ENCODE measurements at regions not wholly inside any gene's neighbourhood (a gene's known extent, or its start where the extent isn't known, plus 50 kb on each side); places are given as distances from the start of the nearest gene placed in this dataset.
A peak's percentile ranks its signal among the peaks of the same experiment; 100 is the strongest.
"Not testable (repeated sequence)": the region's sequence is repeated elsewhere in the genome, so short reads cannot be mapped to it uniquely, and the experiment has no call there.

DNA sequence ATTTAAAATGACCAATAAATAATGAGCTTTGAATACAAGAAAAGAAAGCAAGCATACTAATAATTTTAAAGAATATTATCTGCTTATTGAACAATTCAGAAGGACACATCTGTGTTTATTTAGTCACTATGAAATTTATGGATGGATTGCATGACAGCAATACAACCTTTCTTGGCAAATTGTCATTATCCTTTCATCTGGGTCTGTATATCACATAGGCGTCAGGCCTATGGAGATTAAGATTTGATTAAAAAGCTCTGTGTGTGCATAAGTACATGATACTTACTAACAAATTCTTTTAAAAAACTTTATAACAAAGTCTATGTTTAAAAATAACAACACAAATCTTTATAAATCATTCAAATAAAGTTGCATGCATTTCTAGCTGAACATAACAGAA, 1394.4 kb downstream of the KHDRBS2 start:
- TF ChIP-seq, protein P1, sequence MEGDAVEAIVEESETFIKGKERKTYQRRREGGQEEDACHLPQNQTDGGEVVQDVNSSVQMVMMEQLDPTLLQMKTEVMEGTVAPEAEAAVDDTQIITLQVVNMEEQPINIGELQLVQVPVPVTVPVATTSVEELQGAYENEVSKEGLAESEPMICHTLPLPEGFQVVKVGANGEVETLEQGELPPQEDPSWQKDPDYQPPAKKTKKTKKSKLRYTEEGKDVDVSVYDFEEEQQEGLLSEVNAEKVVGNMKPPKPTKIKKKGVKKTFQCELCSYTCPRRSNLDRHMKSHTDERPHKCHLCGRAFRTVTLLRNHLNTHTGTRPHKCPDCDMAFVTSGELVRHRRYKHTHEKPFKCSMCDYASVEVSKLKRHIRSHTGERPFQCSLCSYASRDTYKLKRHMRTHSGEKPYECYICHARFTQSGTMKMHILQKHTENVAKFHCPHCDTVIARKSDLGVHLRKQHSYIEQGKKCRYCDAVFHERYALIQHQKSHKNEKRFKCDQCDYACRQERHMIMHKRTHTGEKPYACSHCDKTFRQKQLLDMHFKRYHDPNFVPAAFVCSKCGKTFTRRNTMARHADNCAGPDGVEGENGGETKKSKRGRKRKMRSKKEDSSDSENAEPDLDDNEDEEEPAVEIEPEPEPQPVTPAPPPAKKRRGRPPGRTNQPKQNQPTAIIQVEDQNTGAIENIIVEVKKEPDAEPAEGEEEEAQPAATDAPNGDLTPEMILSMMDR (IDR thresholded peaks at IDR 0.05) = no peak
- peaks cover 3% of the 10 kb centered on the region for H3K4me1 Mint-ChIP-seq
- no peaks in the 10 kb centered on the region for H3K36me3 Mint-ChIP-seq (ENCODE audit: low read depth)
- DNase-seq = no peak
- H3K9me3 Mint-ChIP-seq = peaks cover 3% of the 10 kb centered on the region
- H3K27ac Mint-ChIP-seq = no peak overlapping the region
- H3K4me3 Mint-ChIP-seq = no peak overlapping the region
- no peaks in the 10 kb centered on the region for H3K27me3 Mint-ChIP-seq (ENCODE audit: low read depth, poor library complexity)

DNA sequence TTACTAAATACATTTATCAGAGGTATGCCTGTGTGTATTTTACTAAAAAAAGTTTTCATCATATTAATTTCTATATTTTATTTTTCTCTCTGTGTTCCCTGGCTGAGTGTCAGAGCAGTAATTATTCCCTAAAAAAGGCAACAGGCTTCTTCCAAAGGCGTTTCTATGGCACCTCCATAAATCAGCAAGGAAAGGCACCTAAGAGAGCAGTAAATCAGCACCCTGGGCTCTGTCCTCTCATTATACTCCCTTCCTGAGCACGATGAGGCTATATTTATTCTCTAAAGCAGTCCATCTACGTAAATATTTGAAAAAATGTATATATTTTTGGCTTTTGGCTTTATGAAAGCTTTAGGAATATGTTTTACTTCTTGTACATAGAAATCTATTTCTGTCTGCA, 1408.6 kb downstream of the KHDRBS2 start:
- not testable (repeated sequence) for DNase-seq; H3K36me3 Mint-ChIP-seq (ENCODE audit: low read depth); H3K4me1 Mint-ChIP-seq; H3K27ac Mint-ChIP-seq; H3K27me3 Mint-ChIP-seq (ENCODE audit: low read depth, poor library complexity); H3K9me3 Mint-ChIP-seq
- peak overlapping the region; percentile 26 for H3K4me3 Mint-ChIP-seq

DNA sequence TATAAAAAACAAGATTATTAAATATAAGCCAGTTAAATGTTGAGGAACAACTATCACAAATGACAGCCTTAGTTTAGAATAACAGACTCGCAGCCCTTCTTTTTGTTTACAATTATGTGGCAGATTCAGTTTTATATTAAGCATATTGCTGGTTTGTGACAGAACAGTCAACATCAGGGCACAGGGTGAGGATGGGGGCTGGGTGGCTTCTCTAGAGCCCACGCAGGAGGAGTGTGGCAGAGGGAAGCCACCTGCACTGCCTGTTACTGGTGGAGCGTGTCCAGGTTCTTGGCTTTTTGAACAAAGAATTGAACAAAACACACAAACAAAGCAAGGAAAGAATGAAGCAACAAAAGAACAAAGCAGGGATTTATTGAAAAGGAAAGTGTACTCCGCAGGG, 1415.2 kb downstream of the KHDRBS2 start:
- not testable (repeated sequence) for H3K4me1 Mint-ChIP-seq; H3K27me3 Mint-ChIP-seq (ENCODE audit: low read depth, poor library complexity); H3K9me3 Mint-ChIP-seq; DNase-seq; H3K36me3 Mint-ChIP-seq (ENCODE audit: low read depth); H3K4me3 Mint-ChIP-seq
- H3K27ac Mint-ChIP-seq = peak overlapping the region; percentile 83

DNA sequence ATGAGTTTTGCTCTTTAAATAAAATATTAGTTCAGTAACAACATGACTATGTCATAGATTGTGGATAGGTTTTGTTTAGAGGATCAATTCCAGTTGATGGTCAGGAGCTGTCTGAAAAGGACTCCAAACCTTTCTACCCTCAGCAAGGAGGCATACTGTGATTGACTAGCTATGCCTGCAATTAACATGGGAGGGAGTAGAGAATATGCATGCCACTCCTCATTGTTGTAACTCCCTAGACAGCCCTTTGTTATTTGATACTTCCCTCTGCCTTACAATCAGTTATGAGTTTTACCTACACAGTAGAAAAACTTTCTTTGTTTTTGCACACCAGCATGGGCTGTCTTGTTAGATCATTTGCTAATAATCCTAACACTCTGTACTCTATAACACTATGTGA, 1418.5 kb downstream of the KHDRBS2 start:
- no peak for DNase-seq
- no peak overlapping the region for H3K27ac Mint-ChIP-seq
- TF ChIP-seq, protein P1 (IDR thresholded peaks at IDR 0.05) = no peak
- no peaks in the 10 kb centered on the region for H3K36me3 Mint-ChIP-seq (ENCODE audit: low read depth)
- H3K9me3 Mint-ChIP-seq = no peaks in the 10 kb centered on the region
- peaks cover 3% of the 10 kb centered on the region for H3K27me3 Mint-ChIP-seq (ENCODE audit: low read depth, poor library complexity)
- no peak overlapping the region for H3K4me3 Mint-ChIP-seq
- H3K4me1 Mint-ChIP-seq = peaks cover 9% of the 10 kb centered on the region

DNA sequence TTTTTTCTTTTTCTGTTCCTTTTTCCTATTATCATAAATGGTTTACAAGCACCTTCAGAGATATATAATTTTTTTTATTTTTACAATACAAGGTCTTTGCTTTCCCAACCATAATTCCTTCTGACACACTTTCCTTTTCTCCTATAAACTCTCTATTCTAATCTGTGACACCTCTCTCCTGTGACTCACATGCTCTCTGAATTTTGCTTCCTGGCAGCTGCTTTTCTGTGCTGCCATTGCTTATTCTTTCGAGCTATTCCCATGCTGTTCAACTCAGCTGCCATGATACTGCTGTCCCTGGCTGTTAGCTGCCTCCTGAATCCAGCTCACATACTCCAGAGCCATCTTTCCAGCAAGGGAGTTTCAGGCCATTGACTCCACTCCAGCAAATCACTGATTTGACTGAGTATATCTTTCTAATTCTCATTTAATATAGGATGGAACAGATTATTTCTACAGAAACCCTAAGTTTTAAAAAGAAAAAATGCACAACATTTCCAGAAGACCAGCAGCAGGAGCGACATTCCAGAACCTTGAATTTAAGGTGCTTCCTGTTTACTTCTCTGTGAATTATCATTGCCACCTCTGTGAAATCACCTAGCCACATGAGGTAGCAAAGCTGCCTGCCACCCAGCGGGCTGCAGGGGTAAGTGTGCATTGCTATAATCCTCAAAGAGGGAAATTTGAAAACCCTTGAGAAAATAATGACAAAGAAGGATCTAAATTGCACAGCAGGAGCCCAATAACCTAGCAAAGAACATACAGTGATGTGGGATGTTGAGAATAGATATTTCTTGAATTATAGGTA, 1442.6 kb downstream of the KHDRBS2 start:
- not testable (repeated sequence) for H3K36me3 Mint-ChIP-seq (ENCODE audit: low read depth); H3K4me1 Mint-ChIP-seq; H3K27me3 Mint-ChIP-seq (ENCODE audit: low read depth, poor library complexity); H3K27ac Mint-ChIP-seq; H3K9me3 Mint-ChIP-seq; H3K4me3 Mint-ChIP-seq
- TF ChIP-seq, protein P1 (IDR thresholded peaks at IDR 0.05) = peak; percentile 37
- peak; percentile 22 for DNase-seq

DNA sequence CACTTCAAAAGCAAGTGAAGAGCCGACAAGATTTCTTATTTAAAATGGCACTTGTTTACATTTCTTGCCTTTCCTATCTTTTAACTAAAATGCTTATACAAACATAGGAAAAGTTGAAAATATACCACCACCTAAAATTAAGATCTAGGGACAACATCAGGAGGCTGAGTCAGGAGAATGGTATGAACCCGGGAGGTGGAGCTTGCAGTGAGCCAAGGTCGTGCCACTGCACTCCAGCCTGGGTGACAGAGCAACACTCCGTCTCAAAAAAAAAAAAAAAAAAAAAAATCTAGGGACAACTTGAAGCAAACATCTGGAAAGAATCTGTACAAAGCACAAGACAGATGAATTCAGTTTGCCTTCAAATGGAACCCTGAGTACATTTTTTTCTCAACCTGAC, 1455.3 kb downstream of the KHDRBS2 start:
- not testable (repeated sequence) for H3K4me1 Mint-ChIP-seq; H3K36me3 Mint-ChIP-seq (ENCODE audit: low read depth); H3K27ac Mint-ChIP-seq; H3K4me3 Mint-ChIP-seq; DNase-seq; H3K27me3 Mint-ChIP-seq (ENCODE audit: low read depth, poor library complexity); H3K9me3 Mint-ChIP-seq

DNA sequence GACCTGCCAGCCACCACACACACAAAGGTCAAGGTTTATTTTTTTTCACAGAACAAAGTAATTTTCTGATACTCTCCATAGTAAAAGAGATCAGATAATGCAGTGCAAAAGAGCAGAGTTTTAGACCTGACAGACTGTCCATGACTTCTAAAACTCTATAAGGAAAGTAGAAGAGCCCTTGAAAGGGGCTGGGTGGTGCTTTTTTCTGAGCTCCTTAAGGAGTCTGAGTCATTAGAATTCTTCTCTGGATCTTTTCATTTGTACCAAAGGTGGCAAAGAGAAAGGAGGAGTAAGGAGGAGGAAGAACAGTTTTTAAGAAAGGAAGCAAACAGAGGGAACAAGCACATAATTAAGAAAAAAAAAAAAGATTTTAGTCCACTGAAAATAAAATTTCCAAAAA, 1463.4 kb downstream of the KHDRBS2 start:
- H3K36me3 Mint-ChIP-seq (ENCODE audit: low read depth); DNase-seq; H3K4me1 Mint-ChIP-seq; H3K27ac Mint-ChIP-seq; H3K9me3 Mint-ChIP-seq; H3K27me3 Mint-ChIP-seq (ENCODE audit: low read depth, poor library complexity); H3K4me3 Mint-ChIP-seq: not testable (repeated sequence)

DNA sequence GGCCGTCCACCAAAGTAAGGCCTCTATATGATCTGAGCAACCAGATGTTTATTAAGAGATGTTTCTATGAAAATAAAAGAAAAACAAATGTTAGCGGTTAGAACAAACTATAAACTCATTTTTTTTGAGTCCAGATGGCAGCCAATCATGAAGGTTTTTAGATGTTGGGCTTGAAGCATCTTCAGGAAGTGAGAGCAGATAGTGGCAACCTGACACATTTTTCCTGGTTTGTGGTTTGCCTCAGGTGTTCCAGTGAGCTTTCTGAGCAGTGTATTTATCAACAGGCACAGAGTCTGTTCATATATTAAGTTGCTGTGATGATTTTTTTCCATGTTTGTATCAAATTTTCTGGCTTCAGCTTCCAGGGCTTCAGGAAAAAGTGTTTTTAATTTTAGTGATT, 1468.0 kb downstream of the KHDRBS2 start:
- H3K36me3 Mint-ChIP-seq (ENCODE audit: low read depth); DNase-seq; H3K27me3 Mint-ChIP-seq (ENCODE audit: low read depth, poor library complexity); H3K4me3 Mint-ChIP-seq; H3K27ac Mint-ChIP-seq; H3K9me3 Mint-ChIP-seq; H3K4me1 Mint-ChIP-seq: not testable (repeated sequence)

DNA sequence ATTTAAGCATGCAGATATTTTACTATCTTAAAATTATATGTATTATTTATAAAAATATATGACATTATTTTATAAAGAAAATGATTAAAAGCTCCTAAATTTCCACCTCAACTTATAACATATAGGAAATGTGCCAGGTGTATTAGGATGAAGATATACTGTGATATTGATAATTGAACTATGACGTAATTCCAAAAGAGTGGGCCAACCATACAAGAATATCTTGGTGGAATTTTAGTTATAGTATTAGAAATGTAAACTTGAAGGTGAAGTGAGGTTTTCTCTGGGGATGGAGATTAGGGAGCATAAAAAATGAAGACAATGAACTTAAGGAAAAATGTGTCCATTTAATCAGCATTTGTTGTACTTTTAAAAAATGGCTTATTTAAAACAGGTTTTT, 1471.2 kb downstream of the KHDRBS2 start:
- DNase-seq; H3K9me3 Mint-ChIP-seq; H3K4me3 Mint-ChIP-seq; H3K36me3 Mint-ChIP-seq (ENCODE audit: low read depth); H3K4me1 Mint-ChIP-seq; H3K27ac Mint-ChIP-seq: not testable (repeated sequence)
- peaks cover 11% of the 10 kb centered on the region for H3K27me3 Mint-ChIP-seq (ENCODE audit: low read depth, poor library complexity)

DNA sequence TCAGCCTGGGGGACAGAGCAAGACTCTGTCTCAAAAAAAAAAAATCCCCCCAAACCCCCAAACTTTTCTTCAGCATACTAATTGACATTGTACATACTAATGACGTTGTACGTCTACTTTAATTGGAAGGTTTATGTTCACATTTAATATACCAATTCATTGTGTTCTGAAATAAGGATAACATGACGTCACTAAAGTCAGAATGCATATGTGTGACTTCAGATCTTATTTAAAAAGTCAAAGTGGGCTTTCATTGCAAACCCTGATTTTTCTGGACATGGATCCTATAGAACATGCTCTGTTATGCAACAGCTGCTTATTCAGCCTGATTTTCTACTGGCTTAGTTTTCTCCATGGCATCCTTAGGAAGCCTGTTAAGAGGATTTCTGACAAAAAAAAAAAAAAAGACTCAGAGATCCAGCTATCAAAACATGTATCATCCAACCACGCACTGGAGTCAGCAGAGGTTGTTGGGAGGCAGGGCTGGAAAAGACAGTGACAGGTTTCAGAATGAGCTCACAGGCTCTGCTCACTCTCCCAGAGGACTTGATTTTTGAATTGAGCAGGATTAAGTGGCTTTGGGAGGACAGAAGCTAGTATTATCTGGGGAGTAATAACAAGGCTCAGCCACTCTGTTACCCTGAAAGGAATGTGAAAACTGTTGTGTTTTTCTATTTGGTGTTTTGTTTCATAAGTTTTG, 1472.0 kb downstream of the KHDRBS2 start:
- H3K36me3 Mint-ChIP-seq (ENCODE audit: low read depth); H3K4me3 Mint-ChIP-seq; H3K9me3 Mint-ChIP-seq; H3K4me1 Mint-ChIP-seq; DNase-seq; H3K27ac Mint-ChIP-seq: not testable (repeated sequence)
- peaks cover 11% of the 10 kb centered on the region for H3K27me3 Mint-ChIP-seq (ENCODE audit: low read depth, poor library complexity)

DNA sequence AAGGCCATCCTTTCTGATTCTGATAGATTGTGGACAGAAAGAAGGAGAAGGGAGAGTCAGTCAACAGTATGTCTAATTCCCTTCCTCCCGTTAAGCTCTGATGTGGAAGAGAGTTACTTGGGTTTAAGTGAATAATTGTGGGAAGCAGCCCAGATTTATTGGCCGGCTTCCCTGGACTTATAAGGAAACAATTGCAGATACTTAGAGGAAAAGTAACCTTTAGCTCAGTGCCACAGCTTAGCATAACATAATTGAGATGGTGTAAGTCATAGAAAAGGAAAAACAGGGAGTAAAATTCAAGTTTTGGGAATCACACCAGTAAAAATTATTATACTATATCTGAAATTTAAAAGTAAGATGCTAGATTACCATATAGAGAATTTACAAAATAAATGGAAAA, 1475.8 kb downstream of the KHDRBS2 start:
- Mint-ChIP-seq H3K9me3 (peaks cover 10% of the 10 kb centered on the region), H3K27me3 (ENCODE audit: low read depth, poor library complexity) (peaks cover 11% of the 10 kb centered on the region)
- H3K36me3 Mint-ChIP-seq (ENCODE audit: low read depth); H3K27ac Mint-ChIP-seq; H3K4me3 Mint-ChIP-seq; DNase-seq; H3K4me1 Mint-ChIP-seq: not testable (repeated sequence)

DNA sequence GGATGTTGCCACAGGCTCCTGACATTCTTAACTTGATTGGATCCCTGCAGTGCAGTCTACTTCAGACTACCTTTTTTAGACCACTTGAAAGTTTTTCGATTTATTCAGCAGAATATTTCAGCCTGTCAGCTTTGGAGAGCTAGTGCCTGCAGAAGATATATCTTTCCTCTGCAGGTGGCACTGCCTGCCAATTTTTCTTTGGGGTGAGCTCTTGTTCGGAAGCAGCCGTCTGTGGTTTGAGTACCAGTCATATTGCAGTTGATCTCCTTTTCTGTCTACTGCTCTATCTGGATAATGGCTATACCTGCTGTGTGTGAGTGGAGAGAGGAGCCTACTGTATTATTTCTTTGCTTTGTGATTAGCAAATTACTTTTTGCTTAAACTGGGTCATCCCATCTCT, 1486.9 kb downstream of the KHDRBS2 start:
- H3K4me1 Mint-ChIP-seq; H3K27ac Mint-ChIP-seq; H3K4me3 Mint-ChIP-seq; DNase-seq; H3K9me3 Mint-ChIP-seq; H3K36me3 Mint-ChIP-seq (ENCODE audit: low read depth); H3K27me3 Mint-ChIP-seq (ENCODE audit: low read depth, poor library complexity): not testable (repeated sequence)

Data from nephron progenitor cell (in vitro differentiated cells).